ENCODE measurements at regions not wholly inside any gene's neighbourhood (a gene's known extent, or its start where the extent isn't known, plus 50 kb on each side); places are given as distances from the start of the nearest gene placed in this dataset.

DNA sequence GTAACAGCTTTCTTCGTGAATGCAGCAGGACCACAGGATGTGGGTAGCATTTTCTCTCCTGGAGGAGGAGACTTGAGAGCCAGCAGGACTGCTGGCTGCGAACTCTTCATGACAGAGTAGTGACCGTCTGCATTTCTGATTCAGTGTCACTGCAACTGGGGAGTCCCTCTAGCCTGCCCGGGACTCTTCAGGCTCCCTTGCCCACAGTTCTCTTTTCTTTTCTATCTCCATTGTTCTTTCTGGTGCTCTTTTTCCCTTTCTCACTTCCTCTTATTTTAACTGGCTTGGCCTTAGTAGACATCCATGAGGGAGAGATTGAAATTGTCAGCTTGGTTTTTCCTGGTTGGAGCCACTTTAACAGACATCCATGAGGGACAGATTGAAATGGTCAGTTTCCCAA is 49.9 kb upstream of the P2RY1 start:
- intact Hi-C loops (cut with DNase I; ENCODE audit: low total_unique reads): no loop called here
- H3K27ac ChIP-seq: no peak overlapping the region

More for the DNA sequence above, 49.9 kb upstream of the P2RY1 start:
- Histone ChIP-seq H3K27me3 (no peaks in the 10 kb centered on the region), H3K36me3 (no peaks in the 10 kb centered on the region), H3K9me3 (no peaks in the 10 kb centered on the region), H3K4me1 (no peaks in the 10 kb centered on the region), H3K4me3 (no peak overlapping the region)
- TF ChIP-seq, protein P1, sequence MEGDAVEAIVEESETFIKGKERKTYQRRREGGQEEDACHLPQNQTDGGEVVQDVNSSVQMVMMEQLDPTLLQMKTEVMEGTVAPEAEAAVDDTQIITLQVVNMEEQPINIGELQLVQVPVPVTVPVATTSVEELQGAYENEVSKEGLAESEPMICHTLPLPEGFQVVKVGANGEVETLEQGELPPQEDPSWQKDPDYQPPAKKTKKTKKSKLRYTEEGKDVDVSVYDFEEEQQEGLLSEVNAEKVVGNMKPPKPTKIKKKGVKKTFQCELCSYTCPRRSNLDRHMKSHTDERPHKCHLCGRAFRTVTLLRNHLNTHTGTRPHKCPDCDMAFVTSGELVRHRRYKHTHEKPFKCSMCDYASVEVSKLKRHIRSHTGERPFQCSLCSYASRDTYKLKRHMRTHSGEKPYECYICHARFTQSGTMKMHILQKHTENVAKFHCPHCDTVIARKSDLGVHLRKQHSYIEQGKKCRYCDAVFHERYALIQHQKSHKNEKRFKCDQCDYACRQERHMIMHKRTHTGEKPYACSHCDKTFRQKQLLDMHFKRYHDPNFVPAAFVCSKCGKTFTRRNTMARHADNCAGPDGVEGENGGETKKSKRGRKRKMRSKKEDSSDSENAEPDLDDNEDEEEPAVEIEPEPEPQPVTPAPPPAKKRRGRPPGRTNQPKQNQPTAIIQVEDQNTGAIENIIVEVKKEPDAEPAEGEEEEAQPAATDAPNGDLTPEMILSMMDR (IDR thresholded peaks at IDR 0.05): no peak
- TF ChIP-seq POLR2A (IDR thresholded peaks at IDR 0.05): no peak
- no peak for DNase-seq

Data from uterus (tissue), 3 donors.